Endothelial cell of umbilical vein (primary cell): ENCODE measurements at regions not wholly inside any gene's neighbourhood (a gene's known extent, or its start where the extent isn't known, plus 50 kb on each side); places are given as distances from the start of the nearest gene placed in this dataset.

Experiments used
- BruUV-seq: library from RNA; stranded (reverse); fragments of 400-500 nt; replicated peaks from 2 replicates; lab custom pipeline; 2021; lab: Mats Ljungman, UMichigan
- CTCF ChIA-PET: fragments of 300-600, 350-600 bp; sonication (Branson Sonifier 250); formaldehyde crosslinking; loops from one replicate; lab custom pipeline; 2021; ENCODE audit warnings: antibody characterized with exemption, inconsistent platforms; lab: Charles Lee
- POLR2A ChIA-PET: fragments of 300-600, 350-600 bp; sonication (Branson Sonifier 250); formaldehyde crosslinking; loops from one replicate; lab custom pipeline; 2021; ENCODE audit warnings: antibody characterized with exemption, inconsistent platforms; lab: Charles Lee
- DNase-seq: peaks from one replicate; pipeline ENCODE4 v3.0.0-alpha.2; 2011; ENCODE audit warnings: low read depth, low spot score
- FAIRE-seq: peaks from 2 replicates; lab custom pipeline; 2011; peaks lifted over from hg19 to GRCh38; lab: Jason Lieb, UNC
- H2AFZ ChIP-seq: 2 replicates; pipeline ENCODE4 v1.6.0; 2012; ENCODE audit warnings: low read depth, low read length, control low read depth, inconsistent platforms
- H3K27ac ChIP-seq: 2 replicates; pipeline ENCODE4 v1.5.1; 2011; ENCODE audit warnings: low read depth, mild to moderate bottlenecking, control low read depth, low read length, moderate library complexity; ENCODE audit not compliant: insufficient read depth
- H3K27me3 ChIP-seq, 2 experiments: 2 replicates each; pipeline versions ENCODE4 v1.6.0 to v1.6.1; 2011; ENCODE audit warnings: low read length in 2 of 2, mixed read lengths in 1 of 2; ENCODE audit not compliant: control insufficient read depth in 2 of 2, insufficient read depth in 2 of 2
- H3K36me3 ChIP-seq, 2 experiments: 2 replicates in 1 of 2; 3 replicates in 1 of 2; pipeline ENCODE4 v1.5.1; 2011; ENCODE audit warnings: low read length in 2 of 2, mild to moderate bottlenecking in 1 of 2, moderate library complexity in 1 of 2; ENCODE audit not compliant: control insufficient read depth in 2 of 2, insufficient read depth in 2 of 2; ENCODE audit errors: extremely low read depth in 1 of 2
- H3K4me1 ChIP-seq: 3 replicates; pipeline ENCODE4 v1.5.1; 2011; ENCODE audit warnings: mild to moderate bottlenecking, low read length; ENCODE audit not compliant: control insufficient read depth, insufficient read depth; ENCODE audit errors: extremely low read depth
- H3K4me2 ChIP-seq: 2 replicates; pipeline ENCODE4 v1.6.1; 2011; ENCODE audit warnings: low read length, control low read depth, mixed read lengths; ENCODE audit not compliant: insufficient read depth
- H3K4me3 ChIP-seq, 3 experiments: fragments of 200-600 bp in 1 of 3; sonication (generic), shearing (Covaris generic) in 1 of 3; replicated peaks in 1 of 3; 2 replicates each; pipeline ENCODE4 v1.5.1; 2011 to 2016; ENCODE audit warnings: control low read depth in 3 of 3, low read length in 3 of 3, mild to moderate bottlenecking in 2 of 3, inconsistent platforms in 1 of 3, low read depth in 1 of 3, moderate library complexity in 1 of 3; ENCODE audit not compliant: insufficient read depth in 1 of 3
- H3K79me2 ChIP-seq: 2 replicates; pipeline ENCODE4 v1.6.0; 2012; ENCODE audit warnings: low read length, inconsistent platforms; ENCODE audit not compliant: control insufficient read depth, insufficient read depth
- H3K9ac ChIP-seq: replicated peaks from 2 replicates; pipeline ENCODE3; 2011; ENCODE audit warnings: low read length, control low read depth; ENCODE audit not compliant: insufficient read depth; ENCODE audit errors: extremely low read depth
- H3K9me1 ChIP-seq: replicated peaks from 3 replicates; pipeline ENCODE4 v1.6.0; 2011; ENCODE audit warnings: mild to moderate bottlenecking, low read length; ENCODE audit not compliant: control insufficient read depth, insufficient read depth; ENCODE audit errors: extremely low read depth
- H3K9me3 ChIP-seq: replicated peaks from 2 replicates; pipeline ENCODE4 v1.5.1; 2012; ENCODE audit warnings: low read length, inconsistent platforms; ENCODE audit not compliant: control insufficient read depth, insufficient read depth
- H4K20me1 ChIP-seq: replicated peaks from 2 replicates; pipeline ENCODE3; 2011; ENCODE audit warnings: mild to moderate bottlenecking, low read length; ENCODE audit not compliant: control insufficient read depth, insufficient read depth; ENCODE audit errors: extremely low read depth
- CTCF ChIP-seq, 2 donors: IDR thresholded peaks; 1 replicate in 1 of 2; 2 replicates in 1 of 2; pipeline ENCODE4 v1.5.1; 2011; ENCODE audit warnings: low read length in 2 of 2, mild to moderate bottlenecking in 2 of 2, moderate library complexity in 2 of 2, control low read depth in 1 of 2, inconsistent platforms in 1 of 2, low read depth in 1 of 2; ENCODE audit not compliant: insufficient read depth in 1 of 2; ENCODE audit errors: extremely low read depth in 1 of 2
- FOS ChIP-seq: IDR thresholded peaks from 2 replicates; pipeline ENCODE4 v1.6.1; 2011; ENCODE audit warnings: mild to moderate bottlenecking, low read length, moderate library complexity, borderline replicate concordance; ENCODE audit not compliant: insufficient read depth
- GATA2 ChIP-seq: IDR thresholded peaks from 2 replicates; pipeline ENCODE4 v1.7.0; 2011; ENCODE audit warnings: low read depth, mild to moderate bottlenecking, moderate library complexity, mixed read lengths, low read length; ENCODE audit not compliant: insufficient read length, insufficient read depth
- JUN ChIP-seq: IDR thresholded peaks from 2 replicates; pipeline ENCODE4 v1.6.1; 2011; ENCODE audit warnings: borderline replicate concordance, low read depth; ENCODE audit not compliant: insufficient read length, insufficient read depth
- MAX ChIP-seq: IDR thresholded peaks from 2 replicates; pipeline ENCODE4 v1.6.1; 2011; ENCODE audit not compliant: insufficient read depth, insufficient read length
- MYC ChIP-seq: IDR thresholded peaks from one replicate; pipeline ENCODE4 v1.6.1; 2011; ENCODE audit warnings: mild to moderate bottlenecking, low read depth, low read length
- POLR2A ChIP-seq: IDR thresholded peaks from 2 replicates; pipeline ENCODE4 v1.6.1; 2012; ENCODE audit warnings: low read depth, mild to moderate bottlenecking, control low read depth, low read length
- POLR2AphosphoS5 ChIP-seq: IDR thresholded peaks from 2 replicates; pipeline ENCODE4 v1.6.1; 2012; ENCODE audit warnings: low read depth, mild to moderate bottlenecking, control low read depth, low read length, moderate library complexity; ENCODE audit not compliant: insufficient read depth
- dilution Hi-C: fragments of 300-500 bp; cut with MboI; formaldehyde crosslinking; loops from one replicate; pipeline ENCODE4 v1.15.0; 2019; ENCODE audit warnings: low sequenced_read_pairs; ENCODE audit not compliant: extremely low pct_ligation_motif_present
- intact Hi-C: fragments of 100-400 bp; cut with micrococcal nuclease; formaldehyde crosslinking; loops from one replicate; pipeline ENCODE4 v1.10.0; 2022

- no peaks in the 10 kb centered on the region for H3K27me3 ChIP-seq
- H3K9me3 ChIP-seq = no peaks in the 10 kb centered on the region
- intact Hi-C loops = loop anchor here (1.0 to 2.0 kb wide), 5 partner anchors 90 to 288 kb away; no protein-coding TSS in a partner anchor
- CTCF ChIA-PET = interaction anchor here (0.9 to 2.1 kb wide), 7 partner anchors 14 to 288 kb away, joined by 3 to 11 read pairs (median 3); no protein-coding TSS in a partner anchor
- no peaks in the 10 kb centered on the region for H3K79me2 ChIP-seq
- peak overlapping the region; percentile 19 for H3K27ac ChIP-seq
- POLR2A ChIA-PET = interaction anchor here (1.3 kb wide), 1 partner anchor 217 kb away, joined by 3 read pairs; the partner anchor contains the start of gene PHLDA1
- FAIRE-seq = peak; percentile 89
- peak; percentile 64 for TF ChIP-seq MAX
- no peak for TF ChIP-seq POLR2AphosphoS5
- no peak for TF ChIP-seq POLR2A
- TF ChIP-seq JUN = peak; percentile 62
- no peak for TF ChIP-seq MYC
- TF ChIP-seq FOS = peak; percentile 46
- dilution Hi-C loops = no loop called here
- H3K4me3 ChIP-seq = no peak overlapping the region
- peak overlapping the region; percentile 42 for H3K9ac ChIP-seq
- no peak overlapping the region for H2AFZ ChIP-seq
- H4K20me1 ChIP-seq = no peaks in the 10 kb centered on the region
- no peaks in the 10 kb centered on the region for H3K36me3 ChIP-seq
- no peak overlapping the region for H3K4me2 ChIP-seq
- BruUV-seq = no TSS peak
- no peaks in the 10 kb centered on the region for H3K9me1 ChIP-seq
- peaks cover 10% of the 10 kb centered on the region for H3K4me1 ChIP-seq
- peak; percentile 95 for DNase-seq
Observed at GRCh38 chr12:75814851-75815754, 216.5 kb downstream of the PHLDA1 start.

- H3K4me3 ChIP-seq = no peak overlapping the region
- CTCF ChIA-PET = interaction anchor here (1.2 kb wide), 1 partner anchor 224 kb away, joined by 3 read pairs; no protein-coding TSS in a partner anchor
- TF ChIP-seq GATA2 (no peak), JUN (no peak), POLR2AphosphoS5 (no peak), POLR2A (no peak), CTCF (IDR thresholded peaks at IDR 0.05; ENCODE audit: extremely low read depth in 1 of 2, insufficient read depth in 1 of 2, low read depth in 1 of 2, low read length in 2 of 2) (no peak)
- peaks cover 10% of the 10 kb centered on the region for H3K4me1 ChIP-seq
- no peak overlapping the region for H3K4me2 ChIP-seq
- intact Hi-C loops = no loop called here
- H3K36me3 ChIP-seq = no peaks in the 10 kb centered on the region
- DNase-seq (no peak), FAIRE-seq (no peak)
- H3K9me1 ChIP-seq = no peaks in the 10 kb centered on the region
- no peak overlapping the region for H3K9ac ChIP-seq
- H4K20me1 ChIP-seq = no peaks in the 10 kb centered on the region
- H2AFZ ChIP-seq = no peak overlapping the region
- H3K9me3 ChIP-seq = no peaks in the 10 kb centered on the region
- no TSS peak for BruUV-seq
- H3K79me2 ChIP-seq = no peaks in the 10 kb centered on the region
- no peak overlapping the region for H3K27ac ChIP-seq
- dilution Hi-C loops = no loop called here
- POLR2A ChIA-PET = no interaction called here
- H3K27me3 ChIP-seq = no peaks in the 10 kb centered on the region
Observed at GRCh38 chr12:75813072-75813471, 218.5 kb downstream of the PHLDA1 start.
